Cardiac muscle cell (in vitro differentiated cells and primary cell): ENCODE measurements at regions not wholly inside any gene's neighbourhood (a gene's known extent, or its start where the extent isn't known, plus 50 kb on each side); places are given as distances from the start of the nearest gene placed in this dataset.

Experiments used
- DNase-seq, 2 donors: peaks; one replicate each; pipeline versions ENCODE4 v3.0.0 to v3.0.0-alpha.2; 2010 to 2017; ENCODE audit warnings: low read depth in 1 of 2, low spot score in 1 of 2
- H3K27ac ChIP-seq: fragments of 200-600 bp; sonication (generic); 2 replicates; pipeline ENCODE4 v1.5.1; 2016
- H3K27me3 ChIP-seq: fragments of 200-600 bp; sonication (generic); 2 replicates; pipeline ENCODE4 v1.6.0; 2016; ENCODE audit warnings: control low read depth
- H3K36me3 ChIP-seq: fragments of 200-600 bp; sonication (generic); 2 replicates; pipeline ENCODE4 v1.5.1; 2016; ENCODE audit warnings: control low read depth
- H3K4me1 ChIP-seq: fragments of 200-600 bp; sonication (generic); 2 replicates; pipeline ENCODE4 v1.8.1; 2017; ENCODE audit warnings: low read depth, mild to moderate bottlenecking, mixed run types
- H3K4me3 ChIP-seq: fragments of 200-600 bp; sonication (generic); 2 replicates; pipeline ENCODE4 v1.5.1; 2016; ENCODE audit warnings: mild to moderate bottlenecking
- H3K9me3 ChIP-seq: fragments of 200-600 bp; sonication (generic); 2 replicates; pipeline ENCODE4 v1.5.1; 2017; ENCODE audit warnings: low read depth, mild to moderate bottlenecking, control low read depth
- CTCF ChIP-seq: IDR thresholded peaks from 2 replicates; pipeline ENCODE4 v1.5.1; 2012; ENCODE audit warnings: low read depth, mild to moderate bottlenecking, low read length

- Histone ChIP-seq H3K9me3 (no peaks in the 10 kb centered on the region), H3K36me3 (no peaks in the 10 kb centered on the region), H3K4me3 (no peak overlapping the region), H3K4me1 (peaks cover 14% of the 10 kb centered on the region), H3K27ac (no peak overlapping the region), H3K27me3 (no peaks in the 10 kb centered on the region)
- DNase-seq = peak; percentile 56 to 60
- peak; percentile 61 for TF ChIP-seq CTCF
Observed at GRCh38 chr14:31926123-31926522, 151.0 kb upstream of the ARHGAP5 start.

- Histone ChIP-seq H3K4me3 (no peak overlapping the region), H3K36me3 (no peaks in the 10 kb centered on the region), H3K27me3 (no peaks in the 10 kb centered on the region), H3K27ac (peak overlapping the region; percentile 90), H3K4me1 (peaks cover 14% of the 10 kb centered on the region), H3K9me3 (no peaks in the 10 kb centered on the region)
- DNase-seq = no peak
- no peak for TF ChIP-seq CTCF
Observed at GRCh38 chr14:31926652-31927347, 150.3 kb upstream of the ARHGAP5 start.

- DNase-seq = peak; percentile 77 to 81
- Histone ChIP-seq H3K27ac (peak overlapping the region; percentile 90), H3K4me3 (no peak overlapping the region), H3K4me1 (peaks cover 14% of the 10 kb centered on the region), H3K36me3 (no peaks in the 10 kb centered on the region), H3K9me3 (no peaks in the 10 kb centered on the region), H3K27me3 (no peaks in the 10 kb centered on the region)
- no peak for TF ChIP-seq CTCF
Observed at GRCh38 chr14:31927348-31927832, 149.7 kb upstream of the ARHGAP5 start.

GRCh38 chr14:31930070-31930469 is 147.0 kb upstream of the ARHGAP5 start:
- Histone ChIP-seq H3K27ac (no peak overlapping the region), H3K36me3 (no peaks in the 10 kb centered on the region), H3K27me3 (no peaks in the 10 kb centered on the region), H3K9me3 (no peaks in the 10 kb centered on the region), H3K4me3 (no peak overlapping the region), H3K4me1 (peaks cover 17% of the 10 kb centered on the region)
- TF ChIP-seq CTCF = no peak
- DNase-seq = no peak

GRCh38 chr14:31930493-31931240 is 146.4 kb upstream of the ARHGAP5 start:
- Histone ChIP-seq H3K4me1 (peaks cover 17% of the 10 kb centered on the region), H3K27ac (no peak overlapping the region), H3K9me3 (no peaks in the 10 kb centered on the region), H3K27me3 (no peaks in the 10 kb centered on the region), H3K36me3 (no peaks in the 10 kb centered on the region), H3K4me3 (no peak overlapping the region)
- no peak for DNase-seq
- TF ChIP-seq CTCF = no peak
